Stomach (tissue), 4 donors: ENCODE measurements at regions not wholly inside any gene's neighbourhood (a gene's known extent, or its start where the extent isn't known, plus 50 kb on each side); places are given as distances from the start of the nearest gene placed in this dataset.
"Not testable (repeated sequence)": the region's sequence is repeated elsewhere in the genome, so short reads cannot be mapped to it uniquely, and the experiment has no call there.

Experiments
- POLR2A ChIP-seq, 4 donors: fragments of 450-650 bp; IDR thresholded peaks; one replicate each; pipeline ENCODE4 v1.6.1; 2016; ENCODE audit warnings: antibody characterized with exemption in 4 of 4, control low read depth in 2 of 4, mild to moderate bottlenecking in 1 of 4, moderate library complexity in 1 of 4
- POLR2AphosphoS5 ChIP-seq, 3 donors: sonication (generic); formaldehyde crosslinking; IDR thresholded peaks; one replicate each; pipeline ENCODE4 v1.6.1; 2016; ENCODE audit warnings: antibody characterized with exemption in 3 of 3
- TF ChIP-seq, protein P1 (sequence below), 7 experiments: fragments of 450-650 bp in 4 of 7; fragments of 200-600 bp in 3 of 7; sonication (generic) in 3 of 7; IDR thresholded peaks; one replicate each; pipeline ENCODE4 v1.5.1; 2016 to 2019; ENCODE audit warnings: antibody characterized with exemption in 7 of 7, control low read depth in 2 of 7, mild to moderate bottlenecking in 1 of 7

DNA sequence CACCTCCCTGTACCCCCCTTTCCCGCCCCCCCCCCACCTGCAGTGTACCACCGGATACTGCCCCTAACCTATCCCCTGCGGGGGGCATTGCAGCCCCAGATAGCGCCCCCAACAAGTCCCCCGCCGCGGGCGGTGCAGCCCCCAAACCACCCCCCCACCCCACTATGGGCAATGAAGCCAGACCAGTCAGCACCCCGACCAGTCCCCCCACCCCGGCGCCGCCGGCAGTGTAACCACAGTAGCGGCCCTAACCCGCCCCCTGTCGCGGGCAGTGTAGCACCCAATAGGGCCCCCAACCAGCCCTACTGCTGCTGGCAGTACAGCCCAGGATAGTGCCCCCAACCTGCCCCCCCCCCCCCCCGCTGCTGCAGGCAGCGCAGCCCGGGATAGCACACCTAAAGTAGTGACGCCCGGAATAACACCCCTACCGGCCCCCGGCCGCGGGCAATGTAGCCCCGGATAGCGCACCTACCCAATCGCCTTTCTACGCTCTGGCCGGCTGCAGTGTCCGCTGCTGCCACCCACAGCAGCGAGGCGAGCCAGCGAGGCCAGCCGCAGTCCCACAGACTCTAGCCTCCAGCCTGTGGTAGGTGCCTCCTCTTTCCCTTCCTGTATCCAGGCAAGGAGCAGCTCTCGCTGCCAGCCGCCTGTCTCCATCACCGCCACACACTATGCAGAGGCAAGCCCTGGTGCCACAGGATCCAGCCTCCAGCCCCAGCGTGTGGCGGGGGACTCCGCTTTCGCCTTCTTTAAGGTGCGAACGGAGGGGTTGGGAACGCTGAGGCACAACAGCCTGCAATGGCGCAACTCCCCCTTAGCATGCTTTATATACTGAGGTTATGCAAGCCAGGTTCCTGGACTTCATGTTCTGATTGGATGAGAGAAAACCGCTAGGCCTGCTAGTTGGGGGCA lies 229.3 kb downstream of the LIPI start:
- TF ChIP-seq POLR2A, POLR2AphosphoS5 (IDR thresholded peaks at IDR 0.05): not testable (repeated sequence)
- TF ChIP-seq, protein P1, sequence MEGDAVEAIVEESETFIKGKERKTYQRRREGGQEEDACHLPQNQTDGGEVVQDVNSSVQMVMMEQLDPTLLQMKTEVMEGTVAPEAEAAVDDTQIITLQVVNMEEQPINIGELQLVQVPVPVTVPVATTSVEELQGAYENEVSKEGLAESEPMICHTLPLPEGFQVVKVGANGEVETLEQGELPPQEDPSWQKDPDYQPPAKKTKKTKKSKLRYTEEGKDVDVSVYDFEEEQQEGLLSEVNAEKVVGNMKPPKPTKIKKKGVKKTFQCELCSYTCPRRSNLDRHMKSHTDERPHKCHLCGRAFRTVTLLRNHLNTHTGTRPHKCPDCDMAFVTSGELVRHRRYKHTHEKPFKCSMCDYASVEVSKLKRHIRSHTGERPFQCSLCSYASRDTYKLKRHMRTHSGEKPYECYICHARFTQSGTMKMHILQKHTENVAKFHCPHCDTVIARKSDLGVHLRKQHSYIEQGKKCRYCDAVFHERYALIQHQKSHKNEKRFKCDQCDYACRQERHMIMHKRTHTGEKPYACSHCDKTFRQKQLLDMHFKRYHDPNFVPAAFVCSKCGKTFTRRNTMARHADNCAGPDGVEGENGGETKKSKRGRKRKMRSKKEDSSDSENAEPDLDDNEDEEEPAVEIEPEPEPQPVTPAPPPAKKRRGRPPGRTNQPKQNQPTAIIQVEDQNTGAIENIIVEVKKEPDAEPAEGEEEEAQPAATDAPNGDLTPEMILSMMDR (IDR thresholded peaks at IDR 0.05) = not testable (repeated sequence)
